ENCODE measurements at regions not wholly inside any gene's neighbourhood (a gene's known extent, or its start where the extent isn't known, plus 50 kb on each side); places are given as distances from the start of the nearest gene placed in this dataset.

- ATAC-seq (replicated peaks) (no peak), DNase-seq (no peak)
- Mint-ChIP-seq H3K4me3 (no peak overlapping the region), H3K9me3 (peaks cover 4 to 30% of the 10 kb centered on the region in 2 donors), H3K4me1 (ENCODE audit: low read depth in 2 of 2) (no peaks in the 10 kb centered on the region), H3K36me3 (ENCODE audit: insufficient read depth) (no peaks in the 10 kb centered on the region), H3K27ac (no peak overlapping the region), H3K27me3 (no peaks in the 10 kb centered on the region)
Observed at GRCh38 chr5:97778451-97778850, 595.4 kb upstream of the RIOK2 start.

- Mint-ChIP-seq H3K9me3 (peaks cover 12 to 19% of the 10 kb centered on the region in 2 donors), H3K27ac (no peak overlapping the region), H3K4me1 (ENCODE audit: low read depth in 2 of 2) (no peaks in the 10 kb centered on the region), H3K27me3 (no peaks in the 10 kb centered on the region), H3K4me3 (no peak overlapping the region), H3K36me3 (ENCODE audit: insufficient read depth) (no peaks in the 10 kb centered on the region)
- DNase-seq (no peak), ATAC-seq (replicated peaks) (no peak)
Observed at GRCh38 chr5:97788369-97788768, 605.3 kb upstream of the RIOK2 start.

GRCh38 chr5:97797994-97798451 lies 615.0 kb upstream of the RIOK2 start:
- no peaks in the 10 kb centered on the region for H3K36me3 Mint-ChIP-seq (ENCODE audit: insufficient read depth)
- H3K4me1 Mint-ChIP-seq (ENCODE audit: low read depth in 2 of 2), result no peaks in the 10 kb centered on the region
- DNase-seq, result no peak
- ATAC-seq (replicated peaks), result no peak
- peaks cover 8 to 15% of the 10 kb centered on the region in 2 donors for H3K9me3 Mint-ChIP-seq
- no peak overlapping the region for H3K4me3 Mint-ChIP-seq
- H3K27ac Mint-ChIP-seq, result no peak overlapping the region
- H3K27me3 Mint-ChIP-seq, result no peaks in the 10 kb centered on the region

- Mint-ChIP-seq H3K27ac (no peak overlapping the region), H3K4me3 (no peak overlapping the region), H3K4me1 (ENCODE audit: low read depth in 2 of 2) (no peaks in the 10 kb centered on the region), H3K27me3 (no peaks in the 10 kb centered on the region), H3K36me3 (ENCODE audit: insufficient read depth) (no peaks in the 10 kb centered on the region), H3K9me3 (peaks cover 6 to 15% of the 10 kb centered on the region in 2 donors)
- no peak for ATAC-seq (replicated peaks)
- DNase-seq, result no peak
Observed at GRCh38 chr5:97801461-97801860, 618.4 kb upstream of the RIOK2 start.

- Mint-ChIP-seq H3K36me3 (ENCODE audit: insufficient read depth) (no peaks in the 10 kb centered on the region), H3K9me3 (peaks cover 11 to 44% of the 10 kb centered on the region in 2 donors), H3K27ac (no peak overlapping the region), H3K27me3 (no peaks in the 10 kb centered on the region), H3K4me1 (ENCODE audit: low read depth in 2 of 2) (no peaks in the 10 kb centered on the region), H3K4me3 (no peak overlapping the region)
- DNase-seq, result no peak
- no peak for ATAC-seq (replicated peaks)
Observed at GRCh38 chr5:97820138-97820537, 637.1 kb upstream of the RIOK2 start.

- Mint-ChIP-seq H3K9me3 (peaks cover 3 to 29% of the 10 kb centered on the region in 2 donors), H3K27me3 (no peaks in the 10 kb centered on the region), H3K4me3 (no peak overlapping the region), H3K27ac (no peak overlapping the region), H3K36me3 (ENCODE audit: insufficient read depth) (no peaks in the 10 kb centered on the region), H3K4me1 (ENCODE audit: low read depth in 2 of 2) (no peaks in the 10 kb centered on the region)
- ATAC-seq (replicated peaks) (no peak), DNase-seq (no peak)
Observed at GRCh38 chr5:97832645-97833296, 649.7 kb upstream of the RIOK2 start.

- Mint-ChIP-seq H3K4me1 (ENCODE audit: low read depth in 2 of 2) (no peaks in the 10 kb centered on the region), H3K4me3 (no peak overlapping the region), H3K36me3 (ENCODE audit: insufficient read depth) (no peaks in the 10 kb centered on the region), H3K9me3 (peaks cover 6 to 29% of the 10 kb centered on the region in 2 donors), H3K27ac (no peak overlapping the region), H3K27me3 (no peaks in the 10 kb centered on the region)
- no peak for ATAC-seq (replicated peaks)
- no peak for DNase-seq
Observed at GRCh38 chr5:97834561-97834960, 651.5 kb upstream of the RIOK2 start.

GRCh38 chr5:97835112-97835511 lies 652.1 kb upstream of the RIOK2 start:
- DNase-seq (no peak), ATAC-seq (replicated peaks) (no peak)
- Mint-ChIP-seq H3K9me3 (peaks cover 6 to 29% of the 10 kb centered on the region in 2 donors), H3K36me3 (ENCODE audit: insufficient read depth) (no peaks in the 10 kb centered on the region), H3K4me3 (no peak overlapping the region), H3K4me1 (ENCODE audit: low read depth in 2 of 2) (no peaks in the 10 kb centered on the region), H3K27ac (no peak overlapping the region), H3K27me3 (no peaks in the 10 kb centered on the region)

GRCh38 chr5:97836816-97837215 lies 653.8 kb upstream of the RIOK2 start:
- no peaks in the 10 kb centered on the region for H3K27me3 Mint-ChIP-seq
- no peaks in the 10 kb centered on the region for H3K36me3 Mint-ChIP-seq (ENCODE audit: insufficient read depth)
- H3K9me3 Mint-ChIP-seq, result peaks cover 6 to 29% of the 10 kb centered on the region in 2 donors
- no peak for ATAC-seq (replicated peaks)
- DNase-seq, result no peak
- H3K27ac Mint-ChIP-seq, result no peak overlapping the region
- H3K4me3 Mint-ChIP-seq, result no peak overlapping the region
- H3K4me1 Mint-ChIP-seq (ENCODE audit: low read depth in 2 of 2), result no peaks in the 10 kb centered on the region

GRCh38 chr5:97838214-97838613 lies 655.2 kb upstream of the RIOK2 start:
- DNase-seq (no peak), ATAC-seq (replicated peaks) (no peak)
- Mint-ChIP-seq H3K4me3 (no peak overlapping the region), H3K4me1 (ENCODE audit: low read depth in 2 of 2) (no peaks in the 10 kb centered on the region), H3K27me3 (no peaks in the 10 kb centered on the region), H3K36me3 (ENCODE audit: insufficient read depth) (no peaks in the 10 kb centered on the region), H3K9me3 (peaks cover 9 to 29% of the 10 kb centered on the region in 2 donors), H3K27ac (no peak overlapping the region)

GRCh38 chr5:97839341-97840086 lies 656.5 kb upstream of the RIOK2 start:
- Mint-ChIP-seq H3K27me3 (no peaks in the 10 kb centered on the region), H3K36me3 (ENCODE audit: insufficient read depth) (no peaks in the 10 kb centered on the region), H3K9me3 (peaks cover 9 to 29% of the 10 kb centered on the region in 2 donors), H3K4me1 (ENCODE audit: low read depth in 2 of 2) (no peaks in the 10 kb centered on the region), H3K4me3 (no peak overlapping the region), H3K27ac (no peak overlapping the region)
- DNase-seq (no peak), ATAC-seq (replicated peaks) (no peak)

- H3K27me3 Mint-ChIP-seq, result no peaks in the 10 kb centered on the region
- ATAC-seq (replicated peaks) (no peak), DNase-seq (no peak)
- H3K9me3 Mint-ChIP-seq, result peaks cover 9 to 22% of the 10 kb centered on the region in 2 donors
- no peaks in the 10 kb centered on the region for H3K36me3 Mint-ChIP-seq (ENCODE audit: insufficient read depth)
- no peak overlapping the region for H3K4me3 Mint-ChIP-seq
- no peaks in the 10 kb centered on the region for H3K4me1 Mint-ChIP-seq (ENCODE audit: low read depth in 2 of 2)
- H3K27ac Mint-ChIP-seq, result no peak overlapping the region
Observed at GRCh38 chr5:97840643-97841042, 657.6 kb upstream of the RIOK2 start.

GRCh38 chr5:97842687-97843086 lies 659.6 kb upstream of the RIOK2 start:
- no peaks in the 10 kb centered on the region for H3K4me1 Mint-ChIP-seq (ENCODE audit: low read depth in 2 of 2)
- DNase-seq (no peak), ATAC-seq (replicated peaks) (no peak)
- no peak overlapping the region for H3K27ac Mint-ChIP-seq
- no peaks in the 10 kb centered on the region for H3K27me3 Mint-ChIP-seq
- no peak overlapping the region for H3K4me3 Mint-ChIP-seq
- H3K36me3 Mint-ChIP-seq (ENCODE audit: insufficient read depth), result no peaks in the 10 kb centered on the region
- peaks cover 6 to 14% of the 10 kb centered on the region in 2 donors for H3K9me3 Mint-ChIP-seq

GRCh38 chr5:97844797-97845196 lies 661.8 kb upstream of the RIOK2 start:
- H3K9me3 Mint-ChIP-seq, result peaks cover 4 to 22% of the 10 kb centered on the region in 2 donors
- no peaks in the 10 kb centered on the region for H3K4me1 Mint-ChIP-seq (ENCODE audit: low read depth in 2 of 2)
- no peak overlapping the region for H3K27ac Mint-ChIP-seq
- no peaks in the 10 kb centered on the region for H3K36me3 Mint-ChIP-seq (ENCODE audit: insufficient read depth)
- H3K27me3 Mint-ChIP-seq, result no peaks in the 10 kb centered on the region
- no peak overlapping the region for H3K4me3 Mint-ChIP-seq
- no peak for ATAC-seq (replicated peaks)
- no peak for DNase-seq

All from effector memory CD8-positive, alpha-beta T cell (primary cell).